Endothelial cell of umbilical vein (primary cell): ENCODE measurements at regions not wholly inside any gene's neighbourhood (a gene's known extent, or its start where the extent isn't known, plus 50 kb on each side); places are given as distances from the start of the nearest gene placed in this dataset.

Experiments
- CTCF ChIP-seq, 2 donors: IDR thresholded peaks; 1 replicate in 1 of 2; 2 replicates in 1 of 2; pipeline ENCODE4 v1.5.1; 2011; ENCODE audit warnings: low read length in 2 of 2, mild to moderate bottlenecking in 2 of 2, moderate library complexity in 2 of 2, control low read depth in 1 of 2, inconsistent platforms in 1 of 2, low read depth in 1 of 2; ENCODE audit not compliant: insufficient read depth in 1 of 2; ENCODE audit errors: extremely low read depth in 1 of 2
- EZH2 ChIP-seq: IDR thresholded peaks from 2 replicates; pipeline ENCODE4 v1.6.1; 2012; ENCODE audit warnings: borderline replicate concordance, low read depth, mild to moderate bottlenecking, moderate library complexity, low read length, inconsistent platforms; ENCODE audit not compliant: severe bottlenecking
- FOS ChIP-seq: IDR thresholded peaks from 2 replicates; pipeline ENCODE4 v1.6.1; 2011; ENCODE audit warnings: mild to moderate bottlenecking, low read length, moderate library complexity, borderline replicate concordance; ENCODE audit not compliant: insufficient read depth
- GATA2 ChIP-seq: IDR thresholded peaks from 2 replicates; pipeline ENCODE4 v1.7.0; 2011; ENCODE audit warnings: low read depth, mild to moderate bottlenecking, moderate library complexity, mixed read lengths, low read length; ENCODE audit not compliant: insufficient read length, insufficient read depth
- JUN ChIP-seq: IDR thresholded peaks from 2 replicates; pipeline ENCODE4 v1.6.1; 2011; ENCODE audit warnings: borderline replicate concordance, low read depth; ENCODE audit not compliant: insufficient read length, insufficient read depth
- MAX ChIP-seq: IDR thresholded peaks from 2 replicates; pipeline ENCODE4 v1.6.1; 2011; ENCODE audit not compliant: insufficient read depth, insufficient read length
- MYC ChIP-seq: IDR thresholded peaks from one replicate; pipeline ENCODE4 v1.6.1; 2011; ENCODE audit warnings: mild to moderate bottlenecking, low read depth, low read length
- POLR2A ChIP-seq: IDR thresholded peaks from 2 replicates; pipeline ENCODE4 v1.6.1; 2012; ENCODE audit warnings: low read depth, mild to moderate bottlenecking, control low read depth, low read length
- POLR2AphosphoS5 ChIP-seq: IDR thresholded peaks from 2 replicates; pipeline ENCODE4 v1.6.1; 2012; ENCODE audit warnings: low read depth, mild to moderate bottlenecking, control low read depth, low read length, moderate library complexity; ENCODE audit not compliant: insufficient read depth

- no peak for TF ChIP-seq CTCF (IDR thresholded peaks at IDR 0.05; ENCODE audit: extremely low read depth in 1 of 2, insufficient read depth in 1 of 2, low read depth in 1 of 2, low read length in 2 of 2)
- TF ChIP-seq EZH2: no peak
- TF ChIP-seq FOS: no peak
- TF ChIP-seq MAX: no peak
- TF ChIP-seq POLR2A: no peak
- TF ChIP-seq POLR2AphosphoS5: no peak
- no peak for TF ChIP-seq JUN
- TF ChIP-seq MYC: no peak
- TF ChIP-seq GATA2: no peak
Observed at GRCh38 chr17:74097450-74098135, 105.9 kb upstream of the RPL38 start.
